Activated naive CD4-positive, alpha-beta T cell treated with anti-CD3 and anti-CD28 coated beads, Interleukin-2, amount 10 ng/mL, durations not matched to agents 7 days and 5 days (primary cell): ENCODE measurements at regions not wholly inside any gene's neighbourhood (a gene's known extent, or its start where the extent isn't known, plus 50 kb on each side); places are given as distances from the start of the nearest gene placed in this dataset.

Experiments
- CTCF ChIA-PET: fragments of 350-600 bp; sonication (Branson Sonifier 250); formaldehyde crosslinking; loops from one replicate; lab custom pipeline; 2021; ENCODE audit warnings: antibody characterized with exemption; lab: Charles Lee
- DNase-seq: peaks from one replicate; pipeline ENCODE4 v3.0.0-alpha.2; 2020
- H3K27ac Mint-ChIP-seq: one replicate; pipeline ENCODE4 v1.8.0; 2021; ENCODE audit warnings: mild to moderate bottlenecking, moderate library complexity, mixed read lengths
- H3K27me3 Mint-ChIP-seq: one replicate; pipeline ENCODE4 v1.8.0; 2021; ENCODE audit warnings: mild to moderate bottlenecking, mixed read lengths
- H3K36me3 Mint-ChIP-seq: one replicate; pipeline ENCODE4 v1.8.0; 2021; ENCODE audit warnings: mixed read lengths
- H3K4me1 Mint-ChIP-seq: one replicate; pipeline ENCODE4 v1.8.0; 2021; ENCODE audit warnings: mixed read lengths
- H3K4me3 Mint-ChIP-seq: one replicate; pipeline ENCODE4 v1.8.0; 2021; ENCODE audit warnings: mild to moderate bottlenecking, moderate library complexity, mixed read lengths
- H3K9me3 Mint-ChIP-seq: one replicate; pipeline ENCODE4 v1.8.0; 2021; ENCODE audit warnings: mixed read lengths

GRCh38 chr4:187181054-187181453 is 457.4 kb upstream of the FAT1 start:
- CTCF ChIA-PET: no interaction called here

GRCh38 chr4:187183346-187183745 is 459.7 kb upstream of the FAT1 start:
- no peak overlapping the region for H3K4me3 Mint-ChIP-seq
- no peaks in the 10 kb centered on the region for H3K27me3 Mint-ChIP-seq
- CTCF ChIA-PET: no interaction called here
- no peaks in the 10 kb centered on the region for H3K36me3 Mint-ChIP-seq
- H3K9me3 Mint-ChIP-seq: peaks cover 2% of the 10 kb centered on the region
- no peaks in the 10 kb centered on the region for H3K4me1 Mint-ChIP-seq
- no peak for DNase-seq
- no peak overlapping the region for H3K27ac Mint-ChIP-seq

More at GRCh38 chr4:187181054-187181453, 457.4 kb upstream of the FAT1 start:
- Mint-ChIP-seq H3K27me3 (no peaks in the 10 kb centered on the region), H3K4me1 (no peaks in the 10 kb centered on the region), H3K36me3 (no peaks in the 10 kb centered on the region), H3K9me3 (peaks cover 2% of the 10 kb centered on the region), H3K27ac (no peak overlapping the region), H3K4me3 (no peak overlapping the region)
- no peak for DNase-seq

- no peak for DNase-seq
- Mint-ChIP-seq H3K36me3 (no peaks in the 10 kb centered on the region), H3K4me1 (no peaks in the 10 kb centered on the region), H3K27me3 (no peaks in the 10 kb centered on the region), H3K9me3 (peaks cover 2% of the 10 kb centered on the region), H3K4me3 (no peak overlapping the region), H3K27ac (no peak overlapping the region)
- CTCF ChIA-PET: no interaction called here
Measured at GRCh38 chr4:187183826-187184225, 460.2 kb upstream of the FAT1 start.

GRCh38 chr4:187184508-187184907 is 460.9 kb upstream of the FAT1 start:
- no peaks in the 10 kb centered on the region for H3K36me3 Mint-ChIP-seq
- H3K27ac Mint-ChIP-seq: no peak overlapping the region
- H3K4me3 Mint-ChIP-seq: no peak overlapping the region
- no peaks in the 10 kb centered on the region for H3K4me1 Mint-ChIP-seq
- peaks cover 2% of the 10 kb centered on the region for H3K9me3 Mint-ChIP-seq
- CTCF ChIA-PET: no interaction called here
- no peak for DNase-seq
- no peaks in the 10 kb centered on the region for H3K27me3 Mint-ChIP-seq

- DNase-seq: no peak
- Mint-ChIP-seq H3K36me3 (no peaks in the 10 kb centered on the region), H3K4me3 (no peak overlapping the region), H3K4me1 (no peaks in the 10 kb centered on the region), H3K27ac (no peak overlapping the region), H3K27me3 (no peaks in the 10 kb centered on the region), H3K9me3 (peaks cover 6% of the 10 kb centered on the region)
- CTCF ChIA-PET: no interaction called here
Measured at GRCh38 chr4:187188118-187188517, 464.5 kb upstream of the FAT1 start.

GRCh38 chr4:187188741-187189140 is 465.1 kb upstream of the FAT1 start:
- H3K9me3 Mint-ChIP-seq: peaks cover 6% of the 10 kb centered on the region

GRCh38 chr4:187190390-187190789 is 466.7 kb upstream of the FAT1 start:
- no peak for DNase-seq
- CTCF ChIA-PET: no interaction called here
- no peaks in the 10 kb centered on the region for H3K36me3 Mint-ChIP-seq
- no peaks in the 10 kb centered on the region for H3K4me1 Mint-ChIP-seq
- H3K9me3 Mint-ChIP-seq: peaks cover 6% of the 10 kb centered on the region
- no peak overlapping the region for H3K27ac Mint-ChIP-seq
- no peak overlapping the region for H3K4me3 Mint-ChIP-seq
- H3K27me3 Mint-ChIP-seq: no peaks in the 10 kb centered on the region

More at GRCh38 chr4:187188741-187189140, 465.1 kb upstream of the FAT1 start:
- no peak overlapping the region for H3K4me3 Mint-ChIP-seq
- no peak overlapping the region for H3K27ac Mint-ChIP-seq
- H3K36me3 Mint-ChIP-seq: no peaks in the 10 kb centered on the region
- CTCF ChIA-PET: no interaction called here
- no peaks in the 10 kb centered on the region for H3K4me1 Mint-ChIP-seq
- DNase-seq: no peak
- no peaks in the 10 kb centered on the region for H3K27me3 Mint-ChIP-seq

GRCh38 chr4:187191676-187192075 is 468.0 kb upstream of the FAT1 start:
- Mint-ChIP-seq H3K9me3 (peaks cover 11% of the 10 kb centered on the region), H3K4me3 (no peak overlapping the region), H3K27ac (no peak overlapping the region), H3K4me1 (no peaks in the 10 kb centered on the region), H3K27me3 (no peaks in the 10 kb centered on the region), H3K36me3 (no peaks in the 10 kb centered on the region)
- CTCF ChIA-PET: no interaction called here
- no peak for DNase-seq

GRCh38 chr4:187192266-187192665 is 468.6 kb upstream of the FAT1 start:
- H3K4me3 Mint-ChIP-seq: no peak overlapping the region
- DNase-seq: no peak
- H3K36me3 Mint-ChIP-seq: no peaks in the 10 kb centered on the region
- H3K27ac Mint-ChIP-seq: no peak overlapping the region
- H3K4me1 Mint-ChIP-seq: no peaks in the 10 kb centered on the region
- CTCF ChIA-PET: no interaction called here
- no peaks in the 10 kb centered on the region for H3K27me3 Mint-ChIP-seq
- H3K9me3 Mint-ChIP-seq: peaks cover 11% of the 10 kb centered on the region

GRCh38 chr4:187193141-187193540 is 469.5 kb upstream of the FAT1 start:
- Mint-ChIP-seq H3K9me3 (peaks cover 9% of the 10 kb centered on the region), H3K27ac (no peak overlapping the region)
- CTCF ChIA-PET: no interaction called here

GRCh38 chr4:187204389-187204918 is 480.8 kb upstream of the FAT1 start:
- Mint-ChIP-seq H3K4me1 (no peaks in the 10 kb centered on the region), H3K36me3 (no peaks in the 10 kb centered on the region), H3K27ac (no peak overlapping the region), H3K9me3 (peaks cover 7% of the 10 kb centered on the region), H3K4me3 (no peak overlapping the region), H3K27me3 (no peaks in the 10 kb centered on the region)
- no peak for DNase-seq
- CTCF ChIA-PET: no interaction called here

More at GRCh38 chr4:187193141-187193540, 469.5 kb upstream of the FAT1 start:
- H3K4me3 Mint-ChIP-seq: no peak overlapping the region
- H3K4me1 Mint-ChIP-seq: no peaks in the 10 kb centered on the region
- no peak for DNase-seq
- no peaks in the 10 kb centered on the region for H3K36me3 Mint-ChIP-seq
- H3K27me3 Mint-ChIP-seq: no peaks in the 10 kb centered on the region

GRCh38 chr4:187207931-187208330 is 484.3 kb upstream of the FAT1 start:
- no peaks in the 10 kb centered on the region for H3K27me3 Mint-ChIP-seq
- CTCF ChIA-PET: no interaction called here
- no peak overlapping the region for H3K4me3 Mint-ChIP-seq
- H3K9me3 Mint-ChIP-seq: peaks cover 14% of the 10 kb centered on the region
- H3K36me3 Mint-ChIP-seq: no peaks in the 10 kb centered on the region
- no peaks in the 10 kb centered on the region for H3K4me1 Mint-ChIP-seq
- no peak for DNase-seq
- no peak overlapping the region for H3K27ac Mint-ChIP-seq

GRCh38 chr4:187208651-187209050 is 485.0 kb upstream of the FAT1 start:
- peaks cover 18% of the 10 kb centered on the region for H3K9me3 Mint-ChIP-seq
- CTCF ChIA-PET: no interaction called here
- DNase-seq: no peak
- no peaks in the 10 kb centered on the region for H3K4me1 Mint-ChIP-seq
- H3K36me3 Mint-ChIP-seq: no peaks in the 10 kb centered on the region
- H3K27ac Mint-ChIP-seq: no peak overlapping the region
- no peak overlapping the region for H3K4me3 Mint-ChIP-seq
- no peaks in the 10 kb centered on the region for H3K27me3 Mint-ChIP-seq

- Mint-ChIP-seq H3K27ac (no peak overlapping the region), H3K9me3 (peaks cover 20% of the 10 kb centered on the region), H3K27me3 (no peaks in the 10 kb centered on the region), H3K4me1 (no peaks in the 10 kb centered on the region), H3K36me3 (no peaks in the 10 kb centered on the region), H3K4me3 (no peak overlapping the region)
- CTCF ChIA-PET: no interaction called here
- no peak for DNase-seq
Measured at GRCh38 chr4:187209921-187210613, 486.4 kb upstream of the FAT1 start.

- CTCF ChIA-PET: no interaction called here
- H3K27me3 Mint-ChIP-seq: no peaks in the 10 kb centered on the region
- peaks cover 25% of the 10 kb centered on the region for H3K9me3 Mint-ChIP-seq
- H3K27ac Mint-ChIP-seq: no peak overlapping the region
- H3K4me3 Mint-ChIP-seq: no peak overlapping the region
- H3K36me3 Mint-ChIP-seq: no peaks in the 10 kb centered on the region
- DNase-seq: no peak
- no peaks in the 10 kb centered on the region for H3K4me1 Mint-ChIP-seq
Measured at GRCh38 chr4:187212446-187213080, 488.9 kb upstream of the FAT1 start.
